Hepatocyte (in vitro differentiated cells): ENCODE measurements at regions not wholly inside any gene's neighbourhood (a gene's known extent, or its start where the extent isn't known, plus 50 kb on each side); places are given as distances from the start of the nearest gene placed in this dataset.

Experiments
- CTCF ChIP-seq: fragments of 200-600 bp; sonication (generic); IDR thresholded peaks from 2 replicates; pipeline ENCODE4 v1.5.1; 2016; ENCODE audit warnings: antibody characterized with exemption, mild to moderate bottlenecking; ENCODE audit not compliant: poor library complexity
- EZH2 ChIP-seq: fragments of 200-600 bp; sonication (generic); IDR thresholded peaks from 2 replicates; pipeline ENCODE4 v1.6.1; 2016; ENCODE audit warnings: antibody characterized with exemption, mild to moderate bottlenecking, borderline replicate concordance

- TF ChIP-seq CTCF (no peak), EZH2 (no peak)
These were observed 54.5 kb upstream of the BMAL1 start for GRCh38 chr11:13223112-13223511.
